Hematopoietic multipotent progenitor cell treated with erythropoietin and hydrocortisone succinate and interleukin-3 and kit ligand, for 8 days (in vitro differentiated cells): ENCODE measurements at regions not wholly inside any gene's neighbourhood (a gene's known extent, or its start where the extent isn't known, plus 50 kb on each side); places are given as distances from the start of the nearest gene placed in this dataset.
"Not testable (repeated sequence)": the region's sequence is repeated elsewhere in the genome, so short reads cannot be mapped to it uniquely, and the experiment has no call there.

ENCODE experiments used
- DNase-seq: peaks from one replicate; pipeline ENCODE4 v3.0.0-alpha.2; 2015

GRCh38 chr10:64038107-64038506 lies 516.9 kb downstream of the REEP3 start:
- no peak for DNase-seq

GRCh38 chr10:64039198-64039597 lies 518.0 kb downstream of the REEP3 start:
- DNase-seq: no peak

GRCh38 chr10:64040781-64041180 lies 519.6 kb downstream of the REEP3 start:
- no peak for DNase-seq

- peak; percentile 80 for DNase-seq
Measured at GRCh38 chr10:64041185-64041988, 520.2 kb downstream of the REEP3 start.

GRCh38 chr10:64041989-64042490 lies 520.8 kb downstream of the REEP3 start:
- DNase-seq: no peak

- no peak for DNase-seq
Measured at GRCh38 chr10:64044098-64044497, 522.9 kb downstream of the REEP3 start.

- DNase-seq: not testable (repeated sequence)
Measured at GRCh38 chr10:64044957-64045632, 523.9 kb downstream of the REEP3 start.

- no peak for DNase-seq
Measured at GRCh38 chr10:64054392-64054791, 533.2 kb downstream of the REEP3 start.

GRCh38 chr10:64059884-64060283 lies 538.7 kb downstream of the REEP3 start:
- DNase-seq: no peak

- no peak for DNase-seq
Measured at GRCh38 chr10:64060389-64060788, 539.2 kb downstream of the REEP3 start.

GRCh38 chr10:64062793-64063192 lies 541.6 kb downstream of the REEP3 start:
- no peak for DNase-seq

GRCh38 chr10:64067009-64067606 lies 545.9 kb downstream of the REEP3 start:
- DNase-seq: no peak

GRCh38 chr10:64067859-64068258 lies 546.7 kb downstream of the REEP3 start:
- no peak for DNase-seq

GRCh38 chr10:64070241-64070640 lies 549.0 kb downstream of the REEP3 start:
- no peak for DNase-seq

- no peak for DNase-seq
Measured at GRCh38 chr10:64071218-64071617, 550.0 kb downstream of the REEP3 start.

GRCh38 chr10:64075604-64076003 lies 554.4 kb downstream of the REEP3 start:
- DNase-seq: no peak

GRCh38 chr10:64076322-64076940 lies 555.2 kb downstream of the REEP3 start:
- DNase-seq: no peak

- DNase-seq: no peak
Measured at GRCh38 chr10:64079341-64079740, 558.1 kb downstream of the REEP3 start.

GRCh38 chr10:64080071-64080470 lies 558.9 kb downstream of the REEP3 start:
- no peak for DNase-seq

GRCh38 chr10:64081947-64082482 lies 560.8 kb downstream of the REEP3 start:
- DNase-seq: no peak

GRCh38 chr10:64086083-64086767 lies 565.0 kb downstream of the REEP3 start:
- no peak for DNase-seq

GRCh38 chr10:64089648-64090047 lies 568.4 kb downstream of the REEP3 start:
- DNase-seq: no peak
